ENCODE measurements at regions not wholly inside any gene's neighbourhood (a gene's known extent, or its start where the extent isn't known, plus 50 kb on each side); places are given as distances from the start of the nearest gene placed in this dataset.

DNA sequence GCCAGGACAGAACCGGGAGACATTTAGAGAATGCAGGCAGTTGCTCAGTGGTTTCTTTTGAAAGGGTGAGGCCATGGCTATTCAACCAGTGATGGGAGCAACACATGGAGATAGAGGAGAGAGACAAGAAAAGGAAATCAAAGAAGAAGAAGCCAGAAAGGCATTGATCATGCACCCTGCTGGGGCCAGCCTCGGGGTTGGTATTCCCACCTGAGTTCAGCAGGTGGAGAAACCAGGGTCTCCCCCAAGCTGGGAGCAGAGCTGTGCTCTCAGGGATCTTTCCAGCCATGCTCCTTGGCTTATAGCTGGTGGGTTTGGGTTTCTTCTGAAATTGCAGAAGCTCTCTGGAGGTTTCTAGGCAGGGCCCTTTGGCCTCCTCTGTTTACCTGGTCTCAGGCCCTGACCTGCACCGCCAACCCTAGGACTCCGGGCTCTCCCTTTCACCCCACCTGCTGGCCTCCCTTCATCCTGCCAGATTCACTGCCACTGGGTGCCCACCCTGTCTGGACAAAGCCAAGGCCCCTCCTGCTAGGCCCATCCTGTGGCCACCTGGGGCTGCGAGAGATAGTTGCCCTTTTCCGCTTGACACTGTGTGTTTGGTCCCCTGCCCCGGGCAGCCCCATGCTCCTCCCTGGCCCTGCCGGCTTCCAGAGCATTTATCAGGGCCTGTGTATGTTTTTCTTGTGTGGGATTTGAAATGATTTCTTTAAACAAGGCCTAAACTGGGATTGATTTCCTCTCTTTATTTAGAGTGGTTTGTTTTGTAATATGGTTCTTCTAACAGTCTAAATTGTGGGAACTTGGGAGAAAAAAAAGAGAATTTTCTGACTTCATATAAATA is 126.7 kb downstream of the DDX1 start:
- Mint-ChIP-seq H3K27me3 (no peaks in the 10 kb centered on the region), H3K9me3 (no peaks in the 10 kb centered on the region), H3K4me3 (no peak overlapping the region), H3K36me3 (ENCODE audit: low read depth) (no peaks in the 10 kb centered on the region), H3K4me1 (peaks cover 3% of the 10 kb centered on the region), H3K27ac (no peak overlapping the region)
- ChIA-PET CTCF (no interaction called here), POLR2A (no interaction called here)
- DNase-seq (no peak), ATAC-seq (ENCODE audit: low read depth) (no peak)
- TF ChIP-seq, protein P1, sequence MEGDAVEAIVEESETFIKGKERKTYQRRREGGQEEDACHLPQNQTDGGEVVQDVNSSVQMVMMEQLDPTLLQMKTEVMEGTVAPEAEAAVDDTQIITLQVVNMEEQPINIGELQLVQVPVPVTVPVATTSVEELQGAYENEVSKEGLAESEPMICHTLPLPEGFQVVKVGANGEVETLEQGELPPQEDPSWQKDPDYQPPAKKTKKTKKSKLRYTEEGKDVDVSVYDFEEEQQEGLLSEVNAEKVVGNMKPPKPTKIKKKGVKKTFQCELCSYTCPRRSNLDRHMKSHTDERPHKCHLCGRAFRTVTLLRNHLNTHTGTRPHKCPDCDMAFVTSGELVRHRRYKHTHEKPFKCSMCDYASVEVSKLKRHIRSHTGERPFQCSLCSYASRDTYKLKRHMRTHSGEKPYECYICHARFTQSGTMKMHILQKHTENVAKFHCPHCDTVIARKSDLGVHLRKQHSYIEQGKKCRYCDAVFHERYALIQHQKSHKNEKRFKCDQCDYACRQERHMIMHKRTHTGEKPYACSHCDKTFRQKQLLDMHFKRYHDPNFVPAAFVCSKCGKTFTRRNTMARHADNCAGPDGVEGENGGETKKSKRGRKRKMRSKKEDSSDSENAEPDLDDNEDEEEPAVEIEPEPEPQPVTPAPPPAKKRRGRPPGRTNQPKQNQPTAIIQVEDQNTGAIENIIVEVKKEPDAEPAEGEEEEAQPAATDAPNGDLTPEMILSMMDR (IDR thresholded peaks at IDR 0.05) = no peak
- intact Hi-C loops (cut with micrococcal nuclease) = no loop called here

DNA sequence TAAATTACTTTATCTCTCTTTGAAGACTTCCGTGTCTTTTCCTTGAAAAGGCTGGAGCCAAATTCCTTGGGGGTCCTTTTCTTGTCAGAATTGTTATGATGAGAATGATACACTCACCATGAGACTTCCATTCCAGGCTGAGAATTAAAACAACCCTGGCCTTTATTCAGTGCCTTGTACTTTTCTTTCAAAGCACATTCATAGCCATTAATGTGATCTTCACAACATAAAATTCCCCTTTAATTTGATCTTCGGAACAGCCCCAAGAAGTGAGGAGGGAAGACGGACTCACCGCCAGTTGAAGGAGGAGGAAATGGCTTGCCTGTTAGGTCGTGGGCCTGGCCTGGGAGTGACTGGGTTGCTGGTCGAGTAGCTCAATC is 127.3 kb downstream of the DDX1 start:
- TF ChIP-seq, protein P1 (IDR thresholded peaks at IDR 0.05) = no peak
- DNase-seq (no peak), ATAC-seq (ENCODE audit: low read depth) (no peak)
- POLR2A ChIA-PET = no interaction called here
- no peak overlapping the region for H3K4me3 Mint-ChIP-seq
- H3K27me3 Mint-ChIP-seq = no peaks in the 10 kb centered on the region
- no peaks in the 10 kb centered on the region for H3K9me3 Mint-ChIP-seq
- H3K36me3 Mint-ChIP-seq (ENCODE audit: low read depth) = no peaks in the 10 kb centered on the region
- no peak overlapping the region for H3K27ac Mint-ChIP-seq
- peaks cover 3% of the 10 kb centered on the region for H3K4me1 Mint-ChIP-seq
- CTCF ChIA-PET = no interaction called here
- intact Hi-C loops (cut with micrococcal nuclease) = no loop called here

DNA sequence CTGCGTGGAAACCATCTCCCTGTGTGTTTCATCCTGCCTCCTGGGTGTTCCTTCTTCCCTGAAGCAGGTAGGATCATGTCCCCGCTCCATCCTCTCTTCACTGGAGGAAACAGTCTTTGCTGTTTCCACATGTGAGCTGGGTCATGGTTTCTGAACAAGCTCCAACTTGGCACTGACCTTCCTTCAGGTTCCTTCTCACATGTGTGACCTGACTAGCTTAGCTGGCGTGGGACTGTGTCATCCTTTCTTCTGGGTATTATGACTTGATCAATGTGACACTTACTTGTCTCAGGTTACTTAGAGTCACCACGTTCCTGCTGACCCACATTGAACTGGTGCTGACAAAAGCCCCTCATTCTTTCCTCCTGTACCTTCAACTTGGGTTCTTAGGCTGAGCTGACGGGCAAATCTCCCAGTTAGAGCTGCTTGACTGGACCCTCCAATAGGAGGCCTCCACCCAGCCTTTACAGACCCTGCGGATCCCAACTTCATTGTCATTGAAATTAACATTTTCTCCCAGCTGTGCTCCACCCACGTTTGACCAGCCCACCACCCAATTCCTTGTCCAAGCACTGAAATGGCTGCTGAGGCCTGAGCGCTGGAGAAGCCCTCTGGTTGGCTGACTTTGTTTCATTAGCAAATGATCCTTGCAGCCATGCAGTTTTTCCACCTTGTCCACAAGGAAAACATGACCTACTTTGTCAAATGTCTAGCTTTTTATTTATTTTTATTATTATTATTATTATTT is 128.1 kb downstream of the DDX1 start:
- peaks cover 3% of the 10 kb centered on the region for H3K4me1 Mint-ChIP-seq
- POLR2A ChIA-PET = no interaction called here
- H3K27ac Mint-ChIP-seq = no peak overlapping the region
- TF ChIP-seq, protein P1 (IDR thresholded peaks at IDR 0.05) = no peak
- DNase-seq (no peak), ATAC-seq (ENCODE audit: low read depth) (no peak)
- H3K9me3 Mint-ChIP-seq = no peaks in the 10 kb centered on the region
- no peaks in the 10 kb centered on the region for H3K36me3 Mint-ChIP-seq (ENCODE audit: low read depth)
- CTCF ChIA-PET = no interaction called here
- H3K27me3 Mint-ChIP-seq = no peaks in the 10 kb centered on the region
- intact Hi-C loops (cut with micrococcal nuclease) = no loop called here
- no peak overlapping the region for H3K4me3 Mint-ChIP-seq

DNA sequence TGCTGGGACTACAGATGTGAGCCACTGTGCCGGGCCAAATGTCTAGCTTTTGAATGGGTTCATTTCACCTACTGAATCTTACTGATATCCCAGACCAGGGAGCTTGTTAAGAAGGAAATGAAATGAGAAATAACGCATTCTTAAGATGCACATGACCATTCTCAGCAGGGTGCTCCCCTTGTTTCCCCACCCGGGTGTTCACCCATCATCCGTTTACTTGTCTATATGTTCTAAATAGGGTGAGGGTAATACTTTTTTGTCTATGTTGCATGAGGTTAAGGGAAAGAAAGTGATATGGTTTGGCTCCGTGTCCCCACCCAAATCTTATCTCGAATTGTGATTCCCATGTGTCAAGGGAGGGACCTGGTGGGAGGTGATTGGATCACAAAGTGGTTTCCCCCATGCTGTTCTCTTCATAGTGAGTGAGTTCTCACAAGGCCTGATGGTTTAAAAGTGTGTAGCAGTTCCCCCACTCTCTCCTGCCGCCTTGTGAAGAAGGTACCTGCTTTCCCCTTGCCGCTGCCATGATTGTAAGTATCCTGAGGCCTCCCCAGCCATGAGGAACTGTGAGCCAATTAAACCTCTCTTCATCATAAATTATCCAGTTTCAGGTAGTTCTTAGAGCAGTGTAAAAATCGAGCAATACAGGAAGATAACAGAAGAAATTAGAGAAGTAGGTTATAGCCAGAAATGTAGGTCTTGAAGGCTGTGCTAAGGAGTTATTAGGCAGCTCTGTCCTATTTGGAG is 129.1 kb downstream of the DDX1 start:
- ATAC-seq (ENCODE audit: low read depth) (no peak), DNase-seq (no peak)
- ChIA-PET POLR2A (no interaction called here), CTCF (no interaction called here)
- no peak overlapping the region for H3K27ac Mint-ChIP-seq
- TF ChIP-seq, protein P1 (IDR thresholded peaks at IDR 0.05) = no peak
- no peak overlapping the region for H3K4me3 Mint-ChIP-seq
- intact Hi-C loops (cut with micrococcal nuclease) = no loop called here
- H3K27me3 Mint-ChIP-seq = no peaks in the 10 kb centered on the region
- no peaks in the 10 kb centered on the region for H3K9me3 Mint-ChIP-seq
- H3K4me1 Mint-ChIP-seq = peaks cover 3% of the 10 kb centered on the region
- no peaks in the 10 kb centered on the region for H3K36me3 Mint-ChIP-seq (ENCODE audit: low read depth)

Data from activated B cell treated with CpG ODN at 0.5 μM for 24 hours (primary cell).